ENCODE measurements at regions not wholly inside any gene's neighbourhood (a gene's known extent, or its start where the extent isn't known, plus 50 kb on each side); places are given as distances from the start of the nearest gene placed in this dataset.

DNA sequence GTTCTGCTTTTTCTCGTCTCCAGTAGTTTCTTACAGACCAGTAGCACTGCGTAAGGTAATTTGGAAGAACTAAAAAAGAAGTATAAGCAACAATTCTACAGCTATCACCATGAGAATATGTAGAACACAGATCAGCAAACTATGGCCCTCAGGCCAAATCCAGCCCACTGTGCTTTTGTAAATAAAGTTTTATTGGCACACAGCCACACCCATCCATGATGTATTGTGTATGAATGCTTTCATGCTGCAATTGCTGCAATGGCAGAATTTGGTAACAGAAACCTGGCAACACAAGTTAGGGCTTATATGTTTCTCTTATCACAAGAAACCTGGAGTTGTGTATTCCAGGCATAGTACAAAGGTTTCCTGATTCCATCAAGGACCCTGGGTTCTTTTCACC, 386.8 kb upstream of the TSHZ2 start:
- DNase-seq (ENCODE audit: insufficient read length, low spot score, missing footprints): no peak
- Histone ChIP-seq H2AFZ (ENCODE audit: low read length) (no peak overlapping the region), H3K4me3 (ENCODE audit: insufficient read depth, low read length) (no peak overlapping the region), H3K4me1 (ENCODE audit: insufficient read depth, low read length) (no peaks in the 10 kb centered on the region), H3K79me2 (ENCODE audit: insufficient read depth, low read length) (no peaks in the 10 kb centered on the region), H3K27ac (ENCODE audit: low read depth, low read length) (no peak overlapping the region), H3K27me3 (ENCODE audit: insufficient read depth, low read length) (no peaks in the 10 kb centered on the region), H3K4me2 (ENCODE audit: insufficient read depth, low read length) (no peak overlapping the region), H4K20me1 (ENCODE audit: insufficient read depth, low read length) (no peaks in the 10 kb centered on the region), H3K36me3 (ENCODE audit: insufficient read depth, low read length) (no peaks in the 10 kb centered on the region), H3K9me3 (ENCODE audit: low read depth, low read length) (no peaks in the 10 kb centered on the region)
- TF ChIP-seq, protein P1, sequence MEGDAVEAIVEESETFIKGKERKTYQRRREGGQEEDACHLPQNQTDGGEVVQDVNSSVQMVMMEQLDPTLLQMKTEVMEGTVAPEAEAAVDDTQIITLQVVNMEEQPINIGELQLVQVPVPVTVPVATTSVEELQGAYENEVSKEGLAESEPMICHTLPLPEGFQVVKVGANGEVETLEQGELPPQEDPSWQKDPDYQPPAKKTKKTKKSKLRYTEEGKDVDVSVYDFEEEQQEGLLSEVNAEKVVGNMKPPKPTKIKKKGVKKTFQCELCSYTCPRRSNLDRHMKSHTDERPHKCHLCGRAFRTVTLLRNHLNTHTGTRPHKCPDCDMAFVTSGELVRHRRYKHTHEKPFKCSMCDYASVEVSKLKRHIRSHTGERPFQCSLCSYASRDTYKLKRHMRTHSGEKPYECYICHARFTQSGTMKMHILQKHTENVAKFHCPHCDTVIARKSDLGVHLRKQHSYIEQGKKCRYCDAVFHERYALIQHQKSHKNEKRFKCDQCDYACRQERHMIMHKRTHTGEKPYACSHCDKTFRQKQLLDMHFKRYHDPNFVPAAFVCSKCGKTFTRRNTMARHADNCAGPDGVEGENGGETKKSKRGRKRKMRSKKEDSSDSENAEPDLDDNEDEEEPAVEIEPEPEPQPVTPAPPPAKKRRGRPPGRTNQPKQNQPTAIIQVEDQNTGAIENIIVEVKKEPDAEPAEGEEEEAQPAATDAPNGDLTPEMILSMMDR (IDR thresholded peaks at IDR 0.05; ENCODE audit: extremely low read depth, low read depth, low read length): no peak

DNA sequence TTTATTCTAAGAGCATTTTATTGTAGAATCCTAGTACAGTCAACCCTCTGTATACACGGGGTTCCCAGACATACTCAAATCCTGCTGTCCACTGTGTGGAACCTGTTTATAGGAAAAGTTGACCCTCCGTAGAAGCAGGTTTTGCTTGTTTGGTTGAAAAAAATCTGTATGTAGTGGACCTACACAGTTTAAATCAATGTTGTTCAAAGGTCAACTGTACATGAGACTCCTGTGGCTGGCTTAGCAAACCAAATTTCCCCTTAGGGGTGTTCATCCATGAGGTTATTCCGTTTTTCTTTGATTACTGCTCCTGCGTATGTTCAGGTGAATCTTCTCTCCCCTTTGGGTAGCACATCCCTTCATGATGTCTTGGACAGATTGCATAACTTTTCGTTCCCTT, 387.0 kb upstream of the ZFP64 start:
- H3K27me3 ChIP-seq (ENCODE audit: insufficient read depth, low read length): no peaks in the 10 kb centered on the region
- no peak overlapping the region for H2AFZ ChIP-seq (ENCODE audit: low read length)
- DNase-seq (ENCODE audit: insufficient read length, low spot score, missing footprints): no peak
- no peaks in the 10 kb centered on the region for H3K79me2 ChIP-seq (ENCODE audit: insufficient read depth, low read length)
- H3K4me1 ChIP-seq (ENCODE audit: insufficient read depth, low read length): no peaks in the 10 kb centered on the region
- H4K20me1 ChIP-seq (ENCODE audit: insufficient read depth, low read length): no peaks in the 10 kb centered on the region
- no peak overlapping the region for H3K27ac ChIP-seq (ENCODE audit: low read depth, low read length)
- H3K9me3 ChIP-seq (ENCODE audit: low read depth, low read length): no peaks in the 10 kb centered on the region
- H3K36me3 ChIP-seq (ENCODE audit: insufficient read depth, low read length): no peaks in the 10 kb centered on the region
- no peak overlapping the region for H3K4me3 ChIP-seq (ENCODE audit: insufficient read depth, low read length)
- TF ChIP-seq, protein P1 (IDR thresholded peaks at IDR 0.05; ENCODE audit: extremely low read depth, low read depth, low read length): no peak
- no peak overlapping the region for H3K4me2 ChIP-seq (ENCODE audit: insufficient read depth, low read length)

DNA sequence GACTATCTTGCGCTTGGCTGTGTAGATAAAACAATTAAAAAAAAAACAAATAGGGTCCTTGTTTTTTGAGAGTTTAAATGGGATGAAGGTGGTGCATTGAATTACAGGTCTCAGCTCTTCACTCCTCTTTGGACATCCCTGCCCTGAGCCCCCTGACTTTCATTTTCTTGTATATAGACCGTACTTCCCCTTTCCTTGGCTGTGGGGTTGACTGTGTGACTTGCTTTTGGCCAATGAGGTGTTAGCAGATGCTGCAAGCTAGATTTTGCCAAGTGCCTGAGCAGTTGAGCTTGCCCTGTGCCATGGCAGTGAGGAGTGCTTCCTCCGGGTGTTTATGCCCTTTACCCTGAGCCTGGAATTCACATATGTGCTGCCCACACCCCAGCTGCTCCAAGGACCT, 386.1 kb upstream of the ZFP64 start:
- Histone ChIP-seq H3K79me2 (ENCODE audit: insufficient read depth, low read length) (no peaks in the 10 kb centered on the region), H3K27me3 (ENCODE audit: insufficient read depth, low read length) (no peaks in the 10 kb centered on the region), H3K4me2 (ENCODE audit: insufficient read depth, low read length) (no peak overlapping the region), H4K20me1 (ENCODE audit: insufficient read depth, low read length) (no peaks in the 10 kb centered on the region), H3K36me3 (ENCODE audit: insufficient read depth, low read length) (no peaks in the 10 kb centered on the region), H3K4me3 (ENCODE audit: insufficient read depth, low read length) (no peak overlapping the region), H3K9me3 (ENCODE audit: low read depth, low read length) (no peaks in the 10 kb centered on the region), H3K27ac (ENCODE audit: low read depth, low read length) (no peak overlapping the region), H2AFZ (ENCODE audit: low read length) (no peak overlapping the region), H3K4me1 (ENCODE audit: insufficient read depth, low read length) (no peaks in the 10 kb centered on the region)
- TF ChIP-seq, protein P1 (IDR thresholded peaks at IDR 0.05; ENCODE audit: extremely low read depth, low read depth, low read length): no peak
- no peak for DNase-seq (ENCODE audit: insufficient read length, low spot score, missing footprints)

DNA sequence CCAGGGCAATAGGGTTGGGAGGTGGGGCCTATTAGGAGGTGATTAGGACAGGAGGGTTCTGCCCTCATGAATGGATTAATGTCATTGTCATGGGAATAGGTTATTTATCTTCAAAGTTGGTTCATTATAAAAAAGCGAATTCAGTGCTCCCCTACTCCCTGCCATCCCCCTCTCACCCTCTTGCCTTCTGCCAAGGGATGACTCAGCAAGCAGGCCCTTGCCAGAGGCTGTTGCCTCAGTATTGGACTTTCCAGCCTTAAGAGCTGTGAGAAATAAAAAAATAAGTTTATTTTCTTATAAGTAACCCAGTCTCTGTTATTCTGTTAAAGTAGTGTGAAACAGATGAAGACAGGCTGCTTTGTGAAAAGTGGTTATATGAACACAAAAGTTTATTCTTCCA, 381.1 kb upstream of the ZFP64 start:
- Histone ChIP-seq H3K27ac (ENCODE audit: low read depth, low read length) (no peak overlapping the region), H4K20me1 (ENCODE audit: insufficient read depth, low read length) (no peaks in the 10 kb centered on the region), H3K9me3 (ENCODE audit: low read depth, low read length) (no peaks in the 10 kb centered on the region), H3K4me1 (ENCODE audit: insufficient read depth, low read length) (no peaks in the 10 kb centered on the region), H3K27me3 (ENCODE audit: insufficient read depth, low read length) (no peaks in the 10 kb centered on the region), H3K4me2 (ENCODE audit: insufficient read depth, low read length) (no peak overlapping the region), H2AFZ (ENCODE audit: low read length) (no peak overlapping the region), H3K36me3 (ENCODE audit: insufficient read depth, low read length) (no peaks in the 10 kb centered on the region), H3K4me3 (ENCODE audit: insufficient read depth, low read length) (no peak overlapping the region), H3K79me2 (ENCODE audit: insufficient read depth, low read length) (no peaks in the 10 kb centered on the region)
- TF ChIP-seq, protein P1 (IDR thresholded peaks at IDR 0.05; ENCODE audit: extremely low read depth, low read depth, low read length): no peak
- DNase-seq (ENCODE audit: insufficient read length, low spot score, missing footprints): no peak

Data from osteoblast (primary cell).